ENCODE measurements at regions not wholly inside any gene's neighbourhood (a gene's known extent, or its start where the extent isn't known, plus 50 kb on each side); places are given as distances from the start of the nearest gene placed in this dataset.

DNA sequence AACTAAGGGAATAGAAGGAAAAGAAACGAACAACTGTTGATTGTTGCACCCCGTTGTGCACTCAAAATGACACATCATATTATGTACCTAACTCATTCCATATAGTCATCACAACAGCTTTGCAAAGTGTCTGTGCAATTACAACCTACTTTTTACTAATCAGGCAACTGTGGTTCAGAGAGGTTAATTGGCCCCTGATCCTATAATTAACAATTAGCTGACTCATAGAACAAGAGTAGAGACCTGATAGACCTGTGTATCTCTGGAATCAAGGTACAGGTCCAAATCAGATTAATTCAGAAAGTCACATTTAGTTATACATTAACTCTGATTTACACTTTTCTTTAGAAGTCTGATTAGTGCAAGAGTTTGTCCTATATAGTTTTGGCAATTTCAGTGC, 122.5 kb upstream of the CDK13 start:
- TF ChIP-seq POLR2AphosphoS5 (IDR thresholded peaks at IDR 0.05; ENCODE audit: low read depth, low read length), result no peak
- TF ChIP-seq FOXP2 (optimal IDR thresholded peaks at IDR 0.05; ENCODE audit: borderline replicate concordance, extremely low read depth, extremely low read length, insufficient read depth), result no peak
- TF ChIP-seq, protein P1, sequence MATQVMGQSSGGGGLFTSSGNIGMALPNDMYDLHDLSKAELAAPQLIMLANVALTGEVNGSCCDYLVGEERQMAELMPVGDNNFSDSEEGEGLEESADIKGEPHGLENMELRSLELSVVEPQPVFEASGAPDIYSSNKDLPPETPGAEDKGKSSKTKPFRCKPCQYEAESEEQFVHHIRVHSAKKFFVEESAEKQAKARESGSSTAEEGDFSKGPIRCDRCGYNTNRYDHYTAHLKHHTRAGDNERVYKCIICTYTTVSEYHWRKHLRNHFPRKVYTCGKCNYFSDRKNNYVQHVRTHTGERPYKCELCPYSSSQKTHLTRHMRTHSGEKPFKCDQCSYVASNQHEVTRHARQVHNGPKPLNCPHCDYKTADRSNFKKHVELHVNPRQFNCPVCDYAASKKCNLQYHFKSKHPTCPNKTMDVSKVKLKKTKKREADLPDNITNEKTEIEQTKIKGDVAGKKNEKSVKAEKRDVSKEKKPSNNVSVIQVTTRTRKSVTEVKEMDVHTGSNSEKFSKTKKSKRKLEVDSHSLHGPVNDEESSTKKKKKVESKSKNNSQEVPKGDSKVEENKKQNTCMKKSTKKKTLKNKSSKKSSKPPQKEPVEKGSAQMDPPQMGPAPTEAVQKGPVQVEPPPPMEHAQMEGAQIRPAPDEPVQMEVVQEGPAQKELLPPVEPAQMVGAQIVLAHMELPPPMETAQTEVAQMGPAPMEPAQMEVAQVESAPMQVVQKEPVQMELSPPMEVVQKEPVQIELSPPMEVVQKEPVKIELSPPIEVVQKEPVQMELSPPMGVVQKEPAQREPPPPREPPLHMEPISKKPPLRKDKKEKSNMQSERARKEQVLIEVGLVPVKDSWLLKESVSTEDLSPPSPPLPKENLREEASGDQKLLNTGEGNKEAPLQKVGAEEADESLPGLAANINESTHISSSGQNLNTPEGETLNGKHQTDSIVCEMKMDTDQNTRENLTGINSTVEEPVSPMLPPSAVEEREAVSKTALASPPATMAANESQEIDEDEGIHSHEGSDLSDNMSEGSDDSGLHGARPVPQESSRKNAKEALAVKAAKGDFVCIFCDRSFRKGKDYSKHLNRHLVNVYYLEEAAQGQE (IDR thresholded peaks at IDR 0.05; ENCODE audit: insufficient read depth in 1 of 2, low read depth in 2 of 2, low read length in 2 of 2), result no peak
- no peak for TF ChIP-seq SIN3A (IDR thresholded peaks at IDR 0.05; ENCODE audit: borderline replicate concordance, insufficient read depth, low read length)
- TF ChIP-seq TAF1 (IDR thresholded peaks at IDR 0.05; ENCODE audit: borderline replicate concordance, insufficient read depth, low read length), result no peak

DNA sequence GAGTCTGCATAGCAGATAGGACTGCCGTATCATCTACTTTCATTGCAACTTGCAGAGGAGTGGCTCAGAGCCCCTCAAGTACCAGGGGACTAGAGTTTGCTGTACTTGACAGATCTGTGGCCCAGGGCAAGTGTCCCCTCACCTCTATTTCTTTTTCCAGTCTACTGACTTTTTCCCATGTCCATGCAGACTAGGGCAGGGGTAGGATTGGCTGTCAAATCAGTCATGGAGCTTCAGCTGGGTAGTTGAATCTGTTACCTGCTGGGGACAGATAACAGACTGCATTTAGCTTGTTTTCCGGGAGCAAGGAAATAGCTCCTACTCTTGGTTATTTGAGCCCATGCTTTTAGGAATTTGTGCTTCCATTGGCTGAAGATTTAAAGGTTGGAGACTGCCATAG, 121.0 kb upstream of the CDK13 start:
- TF ChIP-seq, protein P1 (IDR thresholded peaks at IDR 0.05; ENCODE audit: insufficient read depth in 1 of 2, low read depth in 2 of 2, low read length in 2 of 2), result no peak
- TF ChIP-seq TAF1 (IDR thresholded peaks at IDR 0.05; ENCODE audit: borderline replicate concordance, insufficient read depth, low read length) (no peak), SIN3A (IDR thresholded peaks at IDR 0.05; ENCODE audit: borderline replicate concordance, insufficient read depth, low read length) (no peak), FOXP2 (optimal IDR thresholded peaks at IDR 0.05; ENCODE audit: borderline replicate concordance, extremely low read depth, extremely low read length, insufficient read depth) (no peak), POLR2AphosphoS5 (IDR thresholded peaks at IDR 0.05; ENCODE audit: low read depth, low read length) (no peak)

DNA sequence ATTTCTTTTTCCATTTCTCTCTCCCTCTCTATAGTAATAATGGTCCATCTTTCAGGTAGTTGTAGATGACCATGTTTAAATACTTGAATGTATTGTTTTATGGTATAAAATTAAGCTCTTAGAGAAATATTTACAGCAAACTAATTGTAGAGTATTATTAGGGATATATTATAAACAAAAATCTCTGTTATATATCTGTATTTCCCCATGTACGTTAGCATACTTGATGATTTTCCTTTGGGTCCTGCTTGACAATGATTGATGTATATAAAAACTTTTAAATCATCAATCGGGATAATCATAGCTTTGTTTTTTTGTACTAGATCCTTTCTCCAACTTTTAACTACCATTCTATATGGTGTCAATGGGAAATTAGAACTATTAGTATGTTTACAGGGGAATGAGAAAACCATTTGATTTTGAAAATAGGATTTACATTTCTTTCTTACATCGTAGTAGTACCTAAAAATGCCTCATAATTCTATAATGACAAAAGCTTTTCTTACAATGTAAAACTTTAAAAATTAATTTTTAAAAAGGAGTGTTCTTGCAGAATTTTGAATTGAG, 117.5 kb upstream of the CDK13 start:
- TF ChIP-seq FOXP2 (optimal IDR thresholded peaks at IDR 0.05; ENCODE audit: borderline replicate concordance, extremely low read depth, extremely low read length, insufficient read depth) (no peak), POLR2AphosphoS5 (IDR thresholded peaks at IDR 0.05; ENCODE audit: low read depth, low read length) (no peak), SIN3A (IDR thresholded peaks at IDR 0.05; ENCODE audit: borderline replicate concordance, insufficient read depth, low read length) (no peak), TAF1 (IDR thresholded peaks at IDR 0.05; ENCODE audit: borderline replicate concordance, insufficient read depth, low read length) (no peak)
- TF ChIP-seq, protein P1 (IDR thresholded peaks at IDR 0.05; ENCODE audit: insufficient read depth in 1 of 2, low read depth in 2 of 2, low read length in 2 of 2), result no peak

DNA sequence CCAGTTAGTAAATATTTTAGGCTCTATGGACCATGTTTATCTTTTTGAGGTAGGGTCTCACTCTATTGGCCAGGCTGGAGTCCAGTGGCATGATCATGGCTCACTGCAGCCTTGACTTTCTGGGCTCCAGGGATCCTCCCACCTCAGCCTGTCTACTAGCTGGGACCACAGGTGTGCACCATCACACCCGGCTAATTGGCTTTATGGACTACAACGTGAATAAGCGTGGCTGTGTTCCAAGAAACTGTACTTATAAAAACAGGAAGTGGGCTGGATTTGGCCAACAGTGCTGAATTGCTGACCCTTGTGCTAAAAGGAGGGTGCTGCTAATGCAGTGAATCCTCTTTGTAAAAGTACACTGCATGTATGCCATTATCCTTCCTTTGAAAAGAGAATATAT, 111.7 kb upstream of the CDK13 start:
- TF ChIP-seq SIN3A (IDR thresholded peaks at IDR 0.05; ENCODE audit: borderline replicate concordance, insufficient read depth, low read length) (no peak), POLR2AphosphoS5 (IDR thresholded peaks at IDR 0.05; ENCODE audit: low read depth, low read length) (no peak), FOXP2 (optimal IDR thresholded peaks at IDR 0.05; ENCODE audit: borderline replicate concordance, extremely low read depth, extremely low read length, insufficient read depth) (no peak)
- TF ChIP-seq, protein P1 (IDR thresholded peaks at IDR 0.05; ENCODE audit: insufficient read depth in 1 of 2, low read depth in 2 of 2, low read length in 2 of 2), result no peak

DNA sequence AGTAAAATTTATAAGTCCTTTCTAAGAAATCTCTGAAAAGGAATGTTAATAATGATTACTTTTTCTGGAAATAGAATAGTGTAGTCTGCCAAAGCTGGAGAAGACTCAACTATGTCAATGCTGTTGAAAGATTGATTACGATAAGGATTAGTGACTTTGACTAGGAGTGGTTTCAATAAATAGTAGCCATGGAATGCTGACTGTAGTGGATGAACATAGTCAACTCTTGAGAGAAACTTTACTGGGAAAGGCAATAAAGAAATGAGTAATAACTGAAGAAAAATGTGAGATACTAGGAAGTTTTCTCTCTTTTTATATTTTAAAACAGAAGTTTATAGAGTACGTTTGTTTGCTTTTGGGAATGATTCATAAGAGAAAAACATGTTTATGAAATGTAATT, 105.0 kb upstream of the CDK13 start:
- no peak for TF ChIP-seq FOXP2 (optimal IDR thresholded peaks at IDR 0.05; ENCODE audit: borderline replicate concordance, extremely low read depth, extremely low read length, insufficient read depth)
- TF ChIP-seq, protein P1 (IDR thresholded peaks at IDR 0.05; ENCODE audit: insufficient read depth in 1 of 2, low read depth in 2 of 2, low read length in 2 of 2), result no peak
- TF ChIP-seq SIN3A (IDR thresholded peaks at IDR 0.05; ENCODE audit: borderline replicate concordance, insufficient read depth, low read length), result no peak
- no peak for TF ChIP-seq TAF1 (IDR thresholded peaks at IDR 0.05; ENCODE audit: borderline replicate concordance, insufficient read depth, low read length)
- TF ChIP-seq POLR2AphosphoS5 (IDR thresholded peaks at IDR 0.05; ENCODE audit: low read depth, low read length), result no peak

Measured in PFSK-1 (cell line).